ENCODE measurements at regions not wholly inside any gene's neighbourhood (a gene's known extent, or its start where the extent isn't known, plus 50 kb on each side); places are given as distances from the start of the nearest gene placed in this dataset.
"Not testable (repeated sequence)": the region's sequence is repeated elsewhere in the genome, so short reads cannot be mapped to it uniquely, and the experiment has no call there.

- ATAC-seq (ENCODE audit: insufficient read depth, low read depth) (no peak), DNase-seq (no peak)
- H3K36me3 ChIP-seq (ENCODE audit: insufficient read depth, low read length), result no peaks in the 10 kb centered on the region
- H3K4me1 ChIP-seq (ENCODE audit: insufficient read depth, low read length), result no peaks in the 10 kb centered on the region
- H3K9me3 ChIP-seq (ENCODE audit: insufficient read depth, low read length, severe bottlenecking), result no peaks in the 10 kb centered on the region
- no peaks in the 10 kb centered on the region for H3K27me3 ChIP-seq (ENCODE audit: insufficient read depth, low read length, poor library complexity)
- no peak overlapping the region for H3K27ac ChIP-seq (ENCODE audit: low read length)
- no peaks in the 10 kb centered on the region for H4K20me1 ChIP-seq (ENCODE audit: insufficient read depth, low read length)
- TF ChIP-seq EZH2 (IDR thresholded peaks at IDR 0.05; ENCODE audit: borderline replicate concordance, low read depth, low read length, severe bottlenecking), result no peak
- TF ChIP-seq, protein P1, sequence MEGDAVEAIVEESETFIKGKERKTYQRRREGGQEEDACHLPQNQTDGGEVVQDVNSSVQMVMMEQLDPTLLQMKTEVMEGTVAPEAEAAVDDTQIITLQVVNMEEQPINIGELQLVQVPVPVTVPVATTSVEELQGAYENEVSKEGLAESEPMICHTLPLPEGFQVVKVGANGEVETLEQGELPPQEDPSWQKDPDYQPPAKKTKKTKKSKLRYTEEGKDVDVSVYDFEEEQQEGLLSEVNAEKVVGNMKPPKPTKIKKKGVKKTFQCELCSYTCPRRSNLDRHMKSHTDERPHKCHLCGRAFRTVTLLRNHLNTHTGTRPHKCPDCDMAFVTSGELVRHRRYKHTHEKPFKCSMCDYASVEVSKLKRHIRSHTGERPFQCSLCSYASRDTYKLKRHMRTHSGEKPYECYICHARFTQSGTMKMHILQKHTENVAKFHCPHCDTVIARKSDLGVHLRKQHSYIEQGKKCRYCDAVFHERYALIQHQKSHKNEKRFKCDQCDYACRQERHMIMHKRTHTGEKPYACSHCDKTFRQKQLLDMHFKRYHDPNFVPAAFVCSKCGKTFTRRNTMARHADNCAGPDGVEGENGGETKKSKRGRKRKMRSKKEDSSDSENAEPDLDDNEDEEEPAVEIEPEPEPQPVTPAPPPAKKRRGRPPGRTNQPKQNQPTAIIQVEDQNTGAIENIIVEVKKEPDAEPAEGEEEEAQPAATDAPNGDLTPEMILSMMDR (IDR thresholded peaks at IDR 0.05; ENCODE audit: borderline replicate concordance, extremely low read depth, low read length, poor library complexity, severe bottlenecking), result no peak
- H3K4me3 ChIP-seq (ENCODE audit: low read depth in 1 of 2, low read length in 2 of 2), result no peak overlapping the region
- no peak overlapping the region for H3K9ac ChIP-seq (ENCODE audit: low read depth, low read length)
- H3K4me2 ChIP-seq (ENCODE audit: insufficient read depth, low read length), result no peak overlapping the region
- no peak overlapping the region for H2AFZ ChIP-seq (ENCODE audit: low read depth, low read length)
- H3K79me2 ChIP-seq (ENCODE audit: insufficient read depth, low read length), result no peaks in the 10 kb centered on the region
Observed at GRCh38 chr6:74889635-74890034, 316.2 kb downstream of the COL12A1 start.

GRCh38 chr6:74888741-74889140 lies 317.1 kb downstream of the COL12A1 start:
- H3K9me3 ChIP-seq (ENCODE audit: insufficient read depth, low read length, severe bottlenecking); H3K4me2 ChIP-seq (ENCODE audit: insufficient read depth, low read length): not testable (repeated sequence)

GRCh38 chr6:74879976-74880375 lies 325.9 kb downstream of the COL12A1 start:
- H3K4me3 ChIP-seq (ENCODE audit: low read depth in 1 of 2, low read length in 2 of 2), result no peak overlapping the region
- H3K27me3 ChIP-seq (ENCODE audit: insufficient read depth, low read length, poor library complexity), result no peaks in the 10 kb centered on the region
- TF ChIP-seq, protein P1 (IDR thresholded peaks at IDR 0.05; ENCODE audit: borderline replicate concordance, extremely low read depth, low read length, poor library complexity, severe bottlenecking), result no peak
- TF ChIP-seq EZH2 (IDR thresholded peaks at IDR 0.05; ENCODE audit: borderline replicate concordance, low read depth, low read length, severe bottlenecking), result no peak
- H3K4me2 ChIP-seq (ENCODE audit: insufficient read depth, low read length), result no peak overlapping the region
- H3K36me3 ChIP-seq (ENCODE audit: insufficient read depth, low read length), result no peaks in the 10 kb centered on the region
- H3K79me2 ChIP-seq (ENCODE audit: insufficient read depth, low read length), result no peaks in the 10 kb centered on the region
- DNase-seq (no peak), ATAC-seq (ENCODE audit: insufficient read depth, low read depth) (no peak)
- H3K9ac ChIP-seq (ENCODE audit: low read depth, low read length), result no peak overlapping the region
- H2AFZ ChIP-seq (ENCODE audit: low read depth, low read length), result no peak overlapping the region
- H3K27ac ChIP-seq (ENCODE audit: low read length), result no peak overlapping the region
- no peaks in the 10 kb centered on the region for H3K4me1 ChIP-seq (ENCODE audit: insufficient read depth, low read length)
- H4K20me1 ChIP-seq (ENCODE audit: insufficient read depth, low read length), result no peaks in the 10 kb centered on the region
- no peaks in the 10 kb centered on the region for H3K9me3 ChIP-seq (ENCODE audit: insufficient read depth, low read length, severe bottlenecking)

More at GRCh38 chr6:74888741-74889140, 317.1 kb downstream of the COL12A1 start:
- not testable (repeated sequence) for H2AFZ ChIP-seq (ENCODE audit: low read depth, low read length); H3K79me2 ChIP-seq (ENCODE audit: insufficient read depth, low read length); ATAC-seq (ENCODE audit: insufficient read depth, low read depth); H3K4me3 ChIP-seq (ENCODE audit: low read depth in 1 of 2, low read length in 2 of 2); H3K27me3 ChIP-seq (ENCODE audit: insufficient read depth, low read length, poor library complexity); H3K4me1 ChIP-seq (ENCODE audit: insufficient read depth, low read length); H3K9ac ChIP-seq (ENCODE audit: low read depth, low read length); H4K20me1 ChIP-seq (ENCODE audit: insufficient read depth, low read length); H3K36me3 ChIP-seq (ENCODE audit: insufficient read depth, low read length); DNase-seq; H3K27ac ChIP-seq (ENCODE audit: low read length)

GRCh38 chr6:74879234-74879633 lies 326.6 kb downstream of the COL12A1 start:
- no peak for ATAC-seq (ENCODE audit: insufficient read depth, low read depth)
- Histone ChIP-seq H3K4me1 (ENCODE audit: insufficient read depth, low read length) (no peaks in the 10 kb centered on the region), H3K79me2 (ENCODE audit: insufficient read depth, low read length) (no peaks in the 10 kb centered on the region), H3K27me3 (ENCODE audit: insufficient read depth, low read length, poor library complexity) (no peaks in the 10 kb centered on the region), H3K27ac (ENCODE audit: low read length) (no peak overlapping the region), H3K9me3 (ENCODE audit: insufficient read depth, low read length, severe bottlenecking) (no peaks in the 10 kb centered on the region), H4K20me1 (ENCODE audit: insufficient read depth, low read length) (no peaks in the 10 kb centered on the region), H3K9ac (ENCODE audit: low read depth, low read length) (no peak overlapping the region), H3K36me3 (ENCODE audit: insufficient read depth, low read length) (no peaks in the 10 kb centered on the region), H2AFZ (ENCODE audit: low read depth, low read length) (no peak overlapping the region), H3K4me3 (ENCODE audit: low read depth in 1 of 2, low read length in 2 of 2) (no peak overlapping the region), H3K4me2 (ENCODE audit: insufficient read depth, low read length) (no peak overlapping the region)
- no peak for DNase-seq
- TF ChIP-seq, protein P1 (IDR thresholded peaks at IDR 0.05; ENCODE audit: borderline replicate concordance, extremely low read depth, low read length, poor library complexity, severe bottlenecking), result no peak
- no peak for TF ChIP-seq EZH2 (IDR thresholded peaks at IDR 0.05; ENCODE audit: borderline replicate concordance, low read depth, low read length, severe bottlenecking)
